Heart right ventricle (tissue), 16 donors: ENCODE measurements at regions not wholly inside any gene's neighbourhood (a gene's known extent, or its start where the extent isn't known, plus 50 kb on each side); places are given as distances from the start of the nearest gene placed in this dataset.

ENCODE experiments used
- ATAC-seq, 8 donors: fragments of 200-7000 bp; cut with Tn5 transposase; one replicate each; pipeline ENCODE4 v1.9.1; 2020; ENCODE audit warnings: mild to moderate bottlenecking in 8 of 8, moderate library complexity in 8 of 8, moderate number of reproducible peaks in 1 of 8
- DNase-seq, 2 donors: peaks; one replicate each; pipeline ENCODE4 v3.0.0-alpha.2; 2020
- H3K27ac ChIP-seq, 10 donors: fragments of 200-600 bp; sonication (generic) in 2 of 10; one replicate each; pipeline versions ENCODE4 v1.5.0 to v1.8.0; 2020 to 2022; ENCODE audit warnings: mild to moderate bottlenecking in 3 of 10
- H3K27me3 ChIP-seq, 7 donors: fragments of 200-600 bp; one replicate each; pipeline ENCODE4 v1.8.0; 2021 to 2022; ENCODE audit warnings: mild to moderate bottlenecking in 2 of 7
- H3K36me3 ChIP-seq, 9 donors: fragments of 200-600 bp; sonication (generic) in 1 of 9; one replicate each; pipeline versions ENCODE4 v1.5.0 to v1.8.0; 2020 to 2022; ENCODE audit warnings: mild to moderate bottlenecking in 2 of 9
- H3K4me1 ChIP-seq, 9 donors: fragments of 200-600 bp; sonication (generic) in 1 of 9; one replicate each; pipeline versions ENCODE4 v1.5.0 to v1.8.0; 2020 to 2022; ENCODE audit warnings: mild to moderate bottlenecking in 4 of 9
- H3K4me3 ChIP-seq, 10 donors: fragments of 200-600 bp; sonication (generic) in 2 of 10; one replicate each; pipeline versions ENCODE4 v1.5.0 to v1.8.0; 2020 to 2022; ENCODE audit warnings: mild to moderate bottlenecking in 7 of 10, moderate library complexity in 2 of 10
- H3K9me3 ChIP-seq, 11 donors: fragments of 200-600 bp in 10 of 11; sonication (generic) in 2 of 11; one replicate each; pipeline versions ENCODE4 v1.5.0 to v1.8.0; 2013 to 2022; ENCODE audit warnings: mild to moderate bottlenecking in 2 of 11, control low read depth in 1 of 11, moderate library complexity in 1 of 11
- CTCF ChIP-seq, 9 donors: fragments of 200-600 bp; sonication (generic) in 2 of 9; IDR thresholded peaks; one replicate each; pipeline versions ENCODE4 v1.5.0 to v1.8.0; 2021 to 2022; ENCODE audit warnings: antibody characterized with exemption in 9 of 9, mild to moderate bottlenecking in 5 of 9, moderate library complexity in 1 of 9
- WGBS, 2 donors: extraction: QIAGEN DNeasy Blood & Tissue Kit; methylation state at CpG; one replicate each; pipeline ENCODE4 v1.1.7; 2013; ENCODE audit warnings: inconsistent platforms in 1 of 2; 5-methylcytosine and 5-hydroxymethylcytosine counted together
- intact Hi-C, 10 donors: fragments of 100-400 bp; cut with DNase I; formaldehyde crosslinking; loops; one replicate each; pipeline versions ENCODE4 v1.11.1 to v1.14.2; 2022
- donor health status: Arrhythmogenic right ventricular cardiomyopathy.
- donor health status: ischemic (EF 13 %, LVEDD 7.1; RV severe dilation, severe dysfunction).
- donor health status: healthy with polysubstance abuse.
- donor health status: DM: no; HTN: yes; CAD: no.
- donor health status: DM: no; HTN: no; CAD: no.
- donor health status: ischemic (EF 25% LVEDD 6.9; RV normal size, moderate dysfunction).
- donor health status: ischemic (EF 25% LVEDD 5.7; RV mildly dilated, moderate dysfunction).
- donor health status: healthy.
- donor health status: DM: yes; HTN: yes; CAD: no.
- donor health status: Ischemic cardiomyopathy.
- donor health status: ischemic (EF 35%, LVEDD 5.7; RV mildly dilated, moderate dysfunction).
- donor health status: nonischemic (EF 11% LVEDD 7.7; RV severe dilation, severe dysfunction).
- donor health status: DM: yes; HTN: yes; CAD: no.
- donor health status: PGD.
- donor health status: ischemic (EF 29% LVEDD 5.4; RV normal size, mild dysfunction).
- donor health status: nonischemic (EF 23%, LVEDD 6.1; RV moderate dilation, normal function).

GRCh38 chr18:14941792-14942191, 193.8 kb downstream of the ANKRD30B start:
- 17 to 38% methylated on average over 3 of the region's 3 CpGs for WGBS, 2 donors

GRCh38 chr18:14942275-14942674, 194.3 kb downstream of the ANKRD30B start:
- intact Hi-C loops, result no loop called here
- ATAC-seq (no peak), DNase-seq (no peak)
- no peaks in the 10 kb centered on the region for H3K36me3 ChIP-seq
- TF ChIP-seq CTCF (IDR thresholded peaks at IDR 0.05), result no peak
- no peak overlapping the region for H3K27ac ChIP-seq
- whole genome bisulfite sequencing, 2 donors, result 68 to 80% methylated on average over 7 of the region's 7 CpGs
- H3K4me1 ChIP-seq, result no peaks in the 10 kb centered on the region
- no peak overlapping the region for H3K4me3 ChIP-seq
- H3K9me3 ChIP-seq, result no peaks in the 10 kb centered on the region
- H3K27me3 ChIP-seq, result peaks cover 0 to 18% (median 3%) of the 10 kb centered on the region in 7 donors

More at GRCh38 chr18:14941792-14942191, 193.8 kb downstream of the ANKRD30B start:
- DNase-seq (no peak), ATAC-seq (no peak)
- Histone ChIP-seq H3K27me3 (peaks cover 0 to 19% (median 3%) of the 10 kb centered on the region in 7 donors), H3K4me3 (no peak overlapping the region), H3K36me3 (no peaks in the 10 kb centered on the region), H3K9me3 (no peaks in the 10 kb centered on the region), H3K4me1 (no peaks in the 10 kb centered on the region), H3K27ac (no peak overlapping the region)
- no peak for TF ChIP-seq CTCF (IDR thresholded peaks at IDR 0.05)
- intact Hi-C loops, result no loop called here

GRCh38 chr18:14943486-14943885, 195.5 kb downstream of the ANKRD30B start:
- Histone ChIP-seq H3K4me1 (no peaks in the 10 kb centered on the region), H3K27ac (no peak overlapping the region), H3K27me3 (peaks cover 0 to 10% (median 3%) of the 10 kb centered on the region in 7 donors), H3K4me3 (no peak overlapping the region), H3K36me3 (no peaks in the 10 kb centered on the region), H3K9me3 (no peaks in the 10 kb centered on the region)
- ATAC-seq (no peak), DNase-seq (no peak)
- intact Hi-C loops, result no loop called here
- no peak for TF ChIP-seq CTCF (IDR thresholded peaks at IDR 0.05)
- WGBS, 2 donors, result 93 to 96% methylated on average over 9 of the region's 9 CpGs

GRCh38 chr18:14943967-14944636, 196.1 kb downstream of the ANKRD30B start:
- intact Hi-C loops, result no loop called here
- DNase-seq (no peak), ATAC-seq (no peak)
- WGBS, 2 donors, result 79 to 82% methylated on average over 17 of the region's 17 CpGs
- Histone ChIP-seq H3K9me3 (no peaks in the 10 kb centered on the region), H3K36me3 (no peaks in the 10 kb centered on the region), H3K4me3 (no peak overlapping the region), H3K27me3 (peaks cover 0 to 7% (median 3%) of the 10 kb centered on the region in 7 donors), H3K4me1 (no peaks in the 10 kb centered on the region), H3K27ac (no peak overlapping the region)
- TF ChIP-seq CTCF (IDR thresholded peaks at IDR 0.05), result no peak
